ENCODE measurements at regions not wholly inside any gene's neighbourhood (a gene's known extent, or its start where the extent isn't known, plus 50 kb on each side); places are given as distances from the start of the nearest gene placed in this dataset.

DNA sequence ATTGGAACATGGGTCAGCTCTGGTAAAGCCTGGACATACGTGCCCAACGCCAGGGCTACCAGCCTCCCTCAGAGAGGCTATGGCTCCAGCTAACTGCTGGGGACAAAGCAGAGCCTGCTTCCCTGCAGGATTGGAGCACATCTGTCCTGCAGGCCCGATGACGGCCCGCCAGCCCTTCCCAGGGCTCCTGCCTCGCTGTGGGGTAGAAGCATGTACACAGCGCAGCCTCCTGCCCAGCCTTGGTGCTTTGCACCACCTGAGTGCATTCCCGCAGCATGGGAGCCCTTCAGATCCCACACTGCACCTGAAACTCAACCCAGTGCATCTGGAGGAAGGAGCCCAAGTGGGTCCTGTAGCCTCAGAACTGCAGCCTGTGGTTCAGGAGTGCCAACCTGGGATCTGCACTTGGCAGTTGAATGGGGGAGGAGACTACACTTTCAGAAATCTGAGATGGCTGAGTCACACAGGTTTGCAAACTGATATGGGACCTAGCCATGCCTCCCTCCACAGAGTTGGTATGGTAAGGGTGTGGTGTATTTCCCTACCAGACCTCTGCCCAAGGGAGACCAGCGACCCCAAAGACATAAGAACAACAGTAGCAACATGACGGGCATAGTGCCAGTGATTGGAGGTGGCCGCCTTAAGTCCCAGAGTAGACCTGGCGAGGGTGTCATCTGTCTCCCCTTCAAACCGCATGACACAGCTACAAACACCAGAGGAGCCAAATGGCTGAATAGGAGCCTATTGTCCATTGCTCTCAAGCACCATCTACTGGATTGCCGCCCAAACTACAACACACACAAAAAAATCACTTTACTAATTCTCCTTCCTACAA, 273.9 kb upstream of the MIS18BP1 start:
- Histone ChIP-seq H4K20me1 (ENCODE audit: insufficient read depth) (no peaks in the 10 kb centered on the region), H3K27ac (ENCODE audit: low read depth in 2 of 2, low read length in 1 of 2) (no peak overlapping the region), H3F3A (replicated peaks; ENCODE audit: insufficient read depth) (no peaks in the 10 kb centered on the region), H3K4me2 (no peak overlapping the region), H3K27me3 (ENCODE audit: insufficient read depth) (no peaks in the 10 kb centered on the region), H3K4me3 (ENCODE audit: low read depth in 2 of 2, low read length in 1 of 2) (no peak overlapping the region; a peak in 1 of 4 replicates), H3K4me1 (ENCODE audit: control insufficient read depth in 1 of 2, insufficient read depth in 2 of 2, low read depth in 1 of 2, low read length in 1 of 2) (no peaks in the 10 kb centered on the region), H3K9me2 (no peaks in the 10 kb centered on the region), H3K36me3 (replicated peaks in 1 of 2; ENCODE audit: control insufficient read depth in 1 of 2, insufficient read depth in 2 of 2, low read length in 1 of 2) (no peaks in the 10 kb centered on the region), H2AFZ (ENCODE audit: low read depth) (no peak overlapping the region), H3K9me3 (no peaks in the 10 kb centered on the region), H3K9ac (no peak overlapping the region), H3K79me2 (ENCODE audit: insufficient read depth) (no peaks in the 10 kb centered on the region)
- TF ChIP-seq, protein P1, sequence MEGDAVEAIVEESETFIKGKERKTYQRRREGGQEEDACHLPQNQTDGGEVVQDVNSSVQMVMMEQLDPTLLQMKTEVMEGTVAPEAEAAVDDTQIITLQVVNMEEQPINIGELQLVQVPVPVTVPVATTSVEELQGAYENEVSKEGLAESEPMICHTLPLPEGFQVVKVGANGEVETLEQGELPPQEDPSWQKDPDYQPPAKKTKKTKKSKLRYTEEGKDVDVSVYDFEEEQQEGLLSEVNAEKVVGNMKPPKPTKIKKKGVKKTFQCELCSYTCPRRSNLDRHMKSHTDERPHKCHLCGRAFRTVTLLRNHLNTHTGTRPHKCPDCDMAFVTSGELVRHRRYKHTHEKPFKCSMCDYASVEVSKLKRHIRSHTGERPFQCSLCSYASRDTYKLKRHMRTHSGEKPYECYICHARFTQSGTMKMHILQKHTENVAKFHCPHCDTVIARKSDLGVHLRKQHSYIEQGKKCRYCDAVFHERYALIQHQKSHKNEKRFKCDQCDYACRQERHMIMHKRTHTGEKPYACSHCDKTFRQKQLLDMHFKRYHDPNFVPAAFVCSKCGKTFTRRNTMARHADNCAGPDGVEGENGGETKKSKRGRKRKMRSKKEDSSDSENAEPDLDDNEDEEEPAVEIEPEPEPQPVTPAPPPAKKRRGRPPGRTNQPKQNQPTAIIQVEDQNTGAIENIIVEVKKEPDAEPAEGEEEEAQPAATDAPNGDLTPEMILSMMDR (IDR thresholded peaks at IDR 0.05), result peak; percentile 56
- TF ChIP-seq SMC3 (IDR thresholded peaks at IDR 0.05; ENCODE audit: low read depth, low read length) (peak; percentile 41; the same call in 1 of the 2 replicates), TEAD4 (IDR thresholded peaks at IDR 0.05; ENCODE audit: borderline replicate concordance, insufficient read depth) (no peak), RAD21 (IDR thresholded peaks at IDR 0.05; ENCODE audit: low read length) (peak; percentile 45), RFX5 (IDR thresholded peaks at IDR 0.05; ENCODE audit: low read length) (no peak), TCF12 (IDR thresholded peaks at IDR 0.05) (no peak)
- TF ChIP-seq, protein P2, sequence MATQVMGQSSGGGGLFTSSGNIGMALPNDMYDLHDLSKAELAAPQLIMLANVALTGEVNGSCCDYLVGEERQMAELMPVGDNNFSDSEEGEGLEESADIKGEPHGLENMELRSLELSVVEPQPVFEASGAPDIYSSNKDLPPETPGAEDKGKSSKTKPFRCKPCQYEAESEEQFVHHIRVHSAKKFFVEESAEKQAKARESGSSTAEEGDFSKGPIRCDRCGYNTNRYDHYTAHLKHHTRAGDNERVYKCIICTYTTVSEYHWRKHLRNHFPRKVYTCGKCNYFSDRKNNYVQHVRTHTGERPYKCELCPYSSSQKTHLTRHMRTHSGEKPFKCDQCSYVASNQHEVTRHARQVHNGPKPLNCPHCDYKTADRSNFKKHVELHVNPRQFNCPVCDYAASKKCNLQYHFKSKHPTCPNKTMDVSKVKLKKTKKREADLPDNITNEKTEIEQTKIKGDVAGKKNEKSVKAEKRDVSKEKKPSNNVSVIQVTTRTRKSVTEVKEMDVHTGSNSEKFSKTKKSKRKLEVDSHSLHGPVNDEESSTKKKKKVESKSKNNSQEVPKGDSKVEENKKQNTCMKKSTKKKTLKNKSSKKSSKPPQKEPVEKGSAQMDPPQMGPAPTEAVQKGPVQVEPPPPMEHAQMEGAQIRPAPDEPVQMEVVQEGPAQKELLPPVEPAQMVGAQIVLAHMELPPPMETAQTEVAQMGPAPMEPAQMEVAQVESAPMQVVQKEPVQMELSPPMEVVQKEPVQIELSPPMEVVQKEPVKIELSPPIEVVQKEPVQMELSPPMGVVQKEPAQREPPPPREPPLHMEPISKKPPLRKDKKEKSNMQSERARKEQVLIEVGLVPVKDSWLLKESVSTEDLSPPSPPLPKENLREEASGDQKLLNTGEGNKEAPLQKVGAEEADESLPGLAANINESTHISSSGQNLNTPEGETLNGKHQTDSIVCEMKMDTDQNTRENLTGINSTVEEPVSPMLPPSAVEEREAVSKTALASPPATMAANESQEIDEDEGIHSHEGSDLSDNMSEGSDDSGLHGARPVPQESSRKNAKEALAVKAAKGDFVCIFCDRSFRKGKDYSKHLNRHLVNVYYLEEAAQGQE (IDR thresholded peaks at IDR 0.05; ENCODE audit: low read depth, low read length), result no peak
- ChIA-PET POLR2A (no interaction called here), CTCF (interaction anchor here (0.6 to 2.1 kb wide), 3 partner anchors 9 to 104 kb away, joined by 3 to 9 read pairs (median 4); no protein-coding TSS in a partner anchor)
- WGBS (ENCODE audit: low lambda C conversion rate), result 2% methylated on average over 5 of the region's 14 CpGs
- DNase-seq, result peak; percentile 21

DNA sequence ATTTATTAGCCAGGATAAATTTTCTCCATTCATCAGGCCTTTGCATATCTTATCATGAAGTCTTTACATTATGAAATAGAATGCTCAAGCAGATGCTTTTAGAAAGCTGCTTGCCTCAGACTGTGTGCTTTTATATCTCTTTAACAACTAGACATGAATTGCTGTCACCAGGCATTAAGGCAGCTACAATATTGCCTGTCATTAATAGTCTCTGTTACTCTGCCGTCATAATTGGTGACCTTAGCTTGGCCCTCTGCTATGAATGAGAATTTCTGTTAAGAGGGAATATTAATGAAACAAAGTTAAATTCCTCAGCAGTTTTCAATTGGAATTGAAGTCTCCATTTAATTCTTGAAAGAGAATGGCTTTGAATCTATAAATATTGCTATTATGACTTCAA, 266.8 kb upstream of the MIS18BP1 start:
- 8% methylated on average over 1 of the region's 1 CpG for WGBS (ENCODE audit: low lambda C conversion rate)
- no peaks in the 10 kb centered on the region for H4K20me1 ChIP-seq (ENCODE audit: insufficient read depth)
- H3K4me1 ChIP-seq (ENCODE audit: control insufficient read depth in 1 of 2, insufficient read depth in 2 of 2, low read depth in 1 of 2, low read length in 1 of 2), result no peaks in the 10 kb centered on the region
- no peak overlapping the region for H3K9ac ChIP-seq
- H3K4me2 ChIP-seq, result no peak overlapping the region
- no peaks in the 10 kb centered on the region for H3K27me3 ChIP-seq (ENCODE audit: insufficient read depth)
- POLR2A ChIA-PET, result no interaction called here
- no peaks in the 10 kb centered on the region for H3K79me2 ChIP-seq (ENCODE audit: insufficient read depth)
- no peak for DNase-seq
- no peaks in the 10 kb centered on the region for H3K9me2 ChIP-seq
- CTCF ChIA-PET, result no interaction called here
- no peaks in the 10 kb centered on the region for H3K9me3 ChIP-seq
- H2AFZ ChIP-seq (ENCODE audit: low read depth), result no peak overlapping the region
- no peaks in the 10 kb centered on the region for H3K36me3 ChIP-seq (replicated peaks in 1 of 2; ENCODE audit: control insufficient read depth in 1 of 2, insufficient read depth in 2 of 2, low read length in 1 of 2)
- no peak for TF ChIP-seq RCOR1 (IDR thresholded peaks at IDR 0.05; ENCODE audit: low read length)
- no peak for TF ChIP-seq JUND (IDR thresholded peaks at IDR 0.05)
- no peak for TF ChIP-seq TEAD4 (IDR thresholded peaks at IDR 0.05; ENCODE audit: borderline replicate concordance, insufficient read depth)
- no peak for TF ChIP-seq CHD2 (IDR thresholded peaks at IDR 0.05; ENCODE audit: low read length, partially characterized antibody)
- no peak for TF ChIP-seq RXRA (IDR thresholded peaks at IDR 0.05; ENCODE audit: borderline replicate concordance, low read depth)
- no peak for TF ChIP-seq GATA2 (CRISPR knock-in tag; IDR thresholded peaks at IDR 0.05)
- no peak overlapping the region for H3K4me3 ChIP-seq (ENCODE audit: low read depth in 2 of 2, low read length in 1 of 2)
- H3K27ac ChIP-seq (ENCODE audit: low read depth in 2 of 2, low read length in 1 of 2), result no peak overlapping the region
- no peaks in the 10 kb centered on the region for H3F3A ChIP-seq (replicated peaks; ENCODE audit: insufficient read depth)
